Caco-2 (cell line): ENCODE measurements at regions not wholly inside any gene's neighbourhood (a gene's known extent, or its start where the extent isn't known, plus 50 kb on each side); places are given as distances from the start of the nearest gene placed in this dataset.
"Not testable (repeated sequence)": the region's sequence is repeated elsewhere in the genome, so short reads cannot be mapped to it uniquely, and the experiment has no call there.

ENCODE experiments used
- BruUV-seq: library from RNA; stranded (reverse); fragments of 400-500 nt; replicated peaks from 2 replicates; lab custom pipeline; 2021; lab: Mats Ljungman, UMichigan
- CTCF ChIA-PET: fragments of 300-600 bp; sonication (Branson Sonifier 250); formaldehyde crosslinking; loops from one replicate; lab custom pipeline; 2022; ENCODE audit warnings: antibody characterized with exemption; lab: Charles Lee
- POLR2A ChIA-PET: fragments of 300-600 bp; sonication (Branson Sonifier 250); formaldehyde crosslinking; loops from one replicate; lab custom pipeline; 2022; ENCODE audit warnings: antibody characterized with exemption; lab: Charles Lee
- DNase-seq, 2 experiments: peaks; one replicate each; pipeline versions ENCODE4 v3.0.0 to v3.0.0-alpha.2; 2020 to 2022
- H3K27me3 ChIP-seq: replicated peaks from 2 replicates; pipeline ENCODE4 v1.6.0; 2011; ENCODE audit warnings: low read length; ENCODE audit not compliant: control insufficient read depth, insufficient read depth
- H3K36me3 ChIP-seq: 2 replicates; pipeline ENCODE4 v1.5.1; 2011; ENCODE audit warnings: low read length; ENCODE audit not compliant: control insufficient read depth, insufficient read depth
- H3K4me1 ChIP-seq: fragments of 250-450 bp; sonication (Bioruptor Pico); 2 replicates; pipeline ENCODE4 v1.5.1; 2020; ENCODE audit warnings: mild to moderate bottlenecking
- H3K4me3 ChIP-seq: 2 replicates; pipeline ENCODE4 v1.5.1; 2011; ENCODE audit warnings: low read depth, mild to moderate bottlenecking, control low read depth, low read length
- H3K9me3 ChIP-seq: fragments of 250-450 bp; sonication (Bioruptor Pico); 2 replicates; pipeline ENCODE4 v1.5.1; 2020; ENCODE audit warnings: mild to moderate bottlenecking, moderate library complexity
- H3K27ac Mint-ChIP-seq: one replicate; pipeline ENCODE4 v1.8.0; 2022; ENCODE audit warnings: mixed read lengths; ENCODE audit not compliant: unreplicated experiment
- H3K27me3 Mint-ChIP-seq: one replicate; pipeline ENCODE4 v1.8.0; 2022; ENCODE audit warnings: mixed read lengths; ENCODE audit not compliant: insufficient read depth, unreplicated experiment
- H3K36me3 Mint-ChIP-seq: one replicate; pipeline ENCODE4 v1.8.0; 2022; ENCODE audit warnings: mild to moderate bottlenecking, mixed read lengths; ENCODE audit not compliant: insufficient read depth, unreplicated experiment
- H3K4me1 Mint-ChIP-seq: one replicate; pipeline ENCODE4 v1.8.0; 2022; ENCODE audit warnings: low read depth, mixed read lengths; ENCODE audit not compliant: unreplicated experiment
- H3K4me3 Mint-ChIP-seq: one replicate; pipeline ENCODE4 v1.8.0; 2022; ENCODE audit warnings: mild to moderate bottlenecking, moderate library complexity, mixed read lengths; ENCODE audit not compliant: unreplicated experiment
- H3K9me3 Mint-ChIP-seq: one replicate; pipeline ENCODE4 v1.8.0; 2022; ENCODE audit warnings: mixed read lengths; ENCODE audit not compliant: unreplicated experiment
- intact Hi-C: fragments of 100-400 bp; cut with micrococcal nuclease; formaldehyde crosslinking; loops from one replicate; pipeline ENCODE4 v1.10.0; 2022; ENCODE audit not compliant: unreplicated experiment
- TF ChIP-seq, protein P1 (sequence below), 2 experiments: fragments of 200-600 bp in 1 of 2; IDR thresholded peaks; 1 replicate in 1 of 2; 2 replicates in 1 of 2; pipeline versions ENCODE4 v1.5.1 to v1.8.0; 2011 to 2022; ENCODE audit warnings: antibody characterized with exemption in 1 of 2, control low read depth in 1 of 2, inconsistent platforms in 1 of 2, low read depth in 1 of 2, low read length in 1 of 2, mild to moderate bottlenecking in 1 of 2, moderate library complexity in 1 of 2; ENCODE audit not compliant: insufficient read depth in 1 of 2, severe bottlenecking in 1 of 2, unreplicated experiment in 1 of 2

DNA sequence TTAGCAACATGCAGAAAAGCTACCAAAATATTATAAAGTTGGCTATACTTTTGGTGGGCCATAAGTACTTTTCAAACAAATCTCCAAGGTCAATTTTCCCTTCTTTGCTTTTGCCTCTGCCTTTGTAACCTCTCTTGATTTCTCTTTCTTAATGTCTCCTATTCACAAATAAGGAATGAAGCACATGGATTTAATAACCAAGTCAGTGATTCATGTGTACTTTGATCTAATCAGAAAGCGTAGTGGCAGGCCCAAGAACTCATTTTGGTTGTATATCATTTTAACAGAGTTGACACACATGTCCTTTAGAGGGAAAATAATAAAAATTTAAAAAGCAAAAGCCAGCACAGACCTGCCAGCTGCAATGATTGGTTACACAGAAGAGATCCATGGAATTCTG, 93.7 kb downstream of the FZD1 start:
- Mint-ChIP-seq H3K9me3 (no peaks in the 10 kb centered on the region), H3K4me1 (no peaks in the 10 kb centered on the region), H3K27me3 (peaks cover 12% of the 10 kb centered on the region), H3K4me3 (no peak overlapping the region), H3K27ac (no peak overlapping the region), H3K36me3 (no peaks in the 10 kb centered on the region)
- Histone ChIP-seq H3K4me1 (no peaks in the 10 kb centered on the region), H3K4me3 (no peak overlapping the region), H3K9me3 (no peaks in the 10 kb centered on the region), H3K27me3 (no peaks in the 10 kb centered on the region), H3K36me3 (no peaks in the 10 kb centered on the region)
- no peak for DNase-seq
- ChIA-PET POLR2A (no interaction called here), CTCF (no interaction called here)
- BruUV-seq, result no TSS peak
- intact Hi-C loops, result no loop called here
- TF ChIP-seq, protein P1, sequence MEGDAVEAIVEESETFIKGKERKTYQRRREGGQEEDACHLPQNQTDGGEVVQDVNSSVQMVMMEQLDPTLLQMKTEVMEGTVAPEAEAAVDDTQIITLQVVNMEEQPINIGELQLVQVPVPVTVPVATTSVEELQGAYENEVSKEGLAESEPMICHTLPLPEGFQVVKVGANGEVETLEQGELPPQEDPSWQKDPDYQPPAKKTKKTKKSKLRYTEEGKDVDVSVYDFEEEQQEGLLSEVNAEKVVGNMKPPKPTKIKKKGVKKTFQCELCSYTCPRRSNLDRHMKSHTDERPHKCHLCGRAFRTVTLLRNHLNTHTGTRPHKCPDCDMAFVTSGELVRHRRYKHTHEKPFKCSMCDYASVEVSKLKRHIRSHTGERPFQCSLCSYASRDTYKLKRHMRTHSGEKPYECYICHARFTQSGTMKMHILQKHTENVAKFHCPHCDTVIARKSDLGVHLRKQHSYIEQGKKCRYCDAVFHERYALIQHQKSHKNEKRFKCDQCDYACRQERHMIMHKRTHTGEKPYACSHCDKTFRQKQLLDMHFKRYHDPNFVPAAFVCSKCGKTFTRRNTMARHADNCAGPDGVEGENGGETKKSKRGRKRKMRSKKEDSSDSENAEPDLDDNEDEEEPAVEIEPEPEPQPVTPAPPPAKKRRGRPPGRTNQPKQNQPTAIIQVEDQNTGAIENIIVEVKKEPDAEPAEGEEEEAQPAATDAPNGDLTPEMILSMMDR (IDR thresholded peaks at IDR 0.05; ENCODE audit: insufficient read depth in 1 of 2, low read depth in 1 of 2, low read length in 1 of 2, severe bottlenecking in 1 of 2, unreplicated experiment in 1 of 2), result no peak

GRCh38 chr7:91358303-91358702, 94.1 kb downstream of the FZD1 start:
- ChIA-PET CTCF (no interaction called here), POLR2A (no interaction called here)
- TF ChIP-seq, protein P1 (IDR thresholded peaks at IDR 0.05; ENCODE audit: insufficient read depth in 1 of 2, low read depth in 1 of 2, low read length in 1 of 2, severe bottlenecking in 1 of 2, unreplicated experiment in 1 of 2), result no peak
- no TSS peak for BruUV-seq
- DNase-seq, result no peak
- Histone ChIP-seq H3K9me3 (no peaks in the 10 kb centered on the region), H3K4me3 (no peak overlapping the region), H3K4me1 (no peaks in the 10 kb centered on the region), H3K36me3 (no peaks in the 10 kb centered on the region), H3K27me3 (no peaks in the 10 kb centered on the region)
- Mint-ChIP-seq H3K9me3 (no peaks in the 10 kb centered on the region), H3K27ac (no peak overlapping the region), H3K27me3 (peaks cover 14% of the 10 kb centered on the region), H3K36me3 (no peaks in the 10 kb centered on the region), H3K4me3 (no peak overlapping the region), H3K4me1 (no peaks in the 10 kb centered on the region)
- intact Hi-C loops, result no loop called here

- H3K4me1 Mint-ChIP-seq, intact Hi-C loops, H3K27me3 ChIP-seq, H3K36me3 ChIP-seq, H3K27ac Mint-ChIP-seq, H3K9me3 ChIP-seq, H3K4me3 Mint-ChIP-seq, H3K4me3 ChIP-seq, DNase-seq, H3K36me3 Mint-ChIP-seq, POLR2A ChIA-PET, BruUV-seq, H3K9me3 Mint-ChIP-seq, CTCF ChIA-PET, H3K4me1 ChIP-seq: not testable (repeated sequence)
- peaks cover 16% of the 10 kb centered on the region for H3K27me3 Mint-ChIP-seq
These were observed 100.9 kb downstream of the FZD1 start for GRCh38 chr7:91365097-91365496.

GRCh38 chr7:91366091-91366490, 101.9 kb downstream of the FZD1 start:
- Histone ChIP-seq H3K36me3 (no peaks in the 10 kb centered on the region), H3K27me3 (no peaks in the 10 kb centered on the region), H3K4me1 (no peaks in the 10 kb centered on the region), H3K4me3 (no peak overlapping the region), H3K9me3 (no peaks in the 10 kb centered on the region)
- CTCF ChIA-PET, result no interaction called here
- H3K4me1 Mint-ChIP-seq, result no peaks in the 10 kb centered on the region
- H3K27me3 Mint-ChIP-seq, result peaks cover 13% of the 10 kb centered on the region
- H3K9me3 Mint-ChIP-seq, result no peaks in the 10 kb centered on the region
- no peak for DNase-seq
- H3K36me3 Mint-ChIP-seq, result no peaks in the 10 kb centered on the region
- H3K4me3 Mint-ChIP-seq, result no peak overlapping the region
- BruUV-seq, result no TSS peak
- POLR2A ChIA-PET, result no interaction called here
- intact Hi-C loops, result no loop called here
- TF ChIP-seq, protein P1 (IDR thresholded peaks at IDR 0.05; ENCODE audit: insufficient read depth in 1 of 2, low read depth in 1 of 2, low read length in 1 of 2, severe bottlenecking in 1 of 2, unreplicated experiment in 1 of 2), result no peak
- H3K27ac Mint-ChIP-seq, result no peak overlapping the region
